ENCODE measurements at regions not wholly inside any gene's neighbourhood (a gene's known extent, or its start where the extent isn't known, plus 50 kb on each side); places are given as distances from the start of the nearest gene placed in this dataset.
"Not testable (repeated sequence)": the region's sequence is repeated elsewhere in the genome, so short reads cannot be mapped to it uniquely, and the experiment has no call there.

DNA sequence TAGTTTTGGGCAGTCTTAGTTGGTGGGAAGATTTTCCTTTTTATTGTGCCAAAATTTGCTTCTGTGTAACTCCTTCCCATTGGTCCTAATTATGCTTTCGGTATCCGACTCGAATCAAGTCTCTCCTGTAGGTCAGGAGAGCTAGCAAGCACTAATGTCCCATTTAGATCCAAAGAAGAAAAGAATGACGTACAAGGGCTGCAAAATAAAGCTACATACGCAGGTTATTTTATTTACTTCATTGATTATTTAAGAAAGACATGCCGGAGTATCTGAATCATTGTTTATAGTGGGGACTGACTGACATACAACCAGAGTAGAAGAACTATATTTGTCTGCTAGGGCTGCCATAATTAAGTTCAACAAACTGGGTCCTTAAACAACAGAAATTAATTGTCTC, 648.5 kb downstream of the CPS1 start:
- Histone ChIP-seq H3K27me3 (ENCODE audit: control insufficient read depth, insufficient read depth, low read length) (no peaks in the 10 kb centered on the region), H3K4me3 (ENCODE audit: low read length) (no peak overlapping the region), H3K27ac (ENCODE audit: low read length) (no peak overlapping the region), H3K9me3 (ENCODE audit: control insufficient read depth, low read depth, low read length) (no peaks in the 10 kb centered on the region), H3K36me3 (ENCODE audit: control insufficient read depth, insufficient read depth, low read length) (no peaks in the 10 kb centered on the region), H3K4me1 (ENCODE audit: control insufficient read depth, insufficient read depth, low read length) (no peaks in the 10 kb centered on the region)
- DNase-seq = no peak
- 67% methylated on average over 1 of the region's 6 CpGs for WGBS (ENCODE audit: insufficient coverage, low lambda C conversion rate)

DNA sequence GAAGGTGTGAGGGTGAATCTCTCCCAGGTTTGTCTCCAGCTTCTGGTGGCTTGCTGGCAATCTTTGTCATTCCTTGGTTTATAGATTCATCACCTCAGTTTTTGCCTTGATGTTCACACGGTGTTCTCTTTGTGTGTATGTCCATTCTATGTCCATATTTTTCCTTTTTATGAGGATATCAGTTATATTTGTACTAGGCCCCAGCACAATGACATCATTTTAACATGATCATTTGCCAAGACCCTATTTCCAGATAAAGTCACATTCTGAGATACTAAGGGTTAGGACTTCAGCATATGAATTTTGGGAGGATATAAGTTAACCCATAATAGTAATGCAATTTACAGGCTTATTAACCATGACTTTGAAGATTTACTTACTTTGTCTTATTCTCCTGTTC, 649.0 kb downstream of the CPS1 start:
- 80% methylated on average over 1 of the region's 1 CpG for WGBS (ENCODE audit: insufficient coverage, low lambda C conversion rate)
- Histone ChIP-seq H3K4me1 (ENCODE audit: control insufficient read depth, insufficient read depth, low read length) (no peaks in the 10 kb centered on the region), H3K9me3 (ENCODE audit: control insufficient read depth, low read depth, low read length) (no peaks in the 10 kb centered on the region), H3K4me3 (ENCODE audit: low read length) (no peak overlapping the region), H3K27me3 (ENCODE audit: control insufficient read depth, insufficient read depth, low read length) (no peaks in the 10 kb centered on the region), H3K27ac (ENCODE audit: low read length) (no peak overlapping the region), H3K36me3 (ENCODE audit: control insufficient read depth, insufficient read depth, low read length) (no peaks in the 10 kb centered on the region)
- no peak for DNase-seq

DNA sequence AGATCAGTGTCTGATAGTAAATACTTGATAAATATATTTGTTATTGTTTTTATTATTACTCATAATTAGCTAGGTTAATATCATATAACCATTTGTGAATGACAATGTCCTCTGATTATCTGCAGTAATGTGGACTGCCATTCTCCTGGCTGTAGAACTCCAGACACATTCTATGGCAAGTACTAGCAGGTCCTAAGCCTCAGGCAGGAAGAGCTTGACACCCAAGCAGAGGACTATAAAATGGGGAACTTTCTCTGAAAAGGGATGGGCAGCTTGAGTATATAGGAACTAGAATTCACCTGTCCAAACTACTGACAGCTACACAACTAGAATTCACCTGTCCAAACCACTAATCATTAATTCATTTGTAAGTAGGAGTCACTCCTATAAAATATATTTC, 649.4 kb downstream of the CPS1 start:
- H3K36me3 ChIP-seq (ENCODE audit: control insufficient read depth, insufficient read depth, low read length) = no peaks in the 10 kb centered on the region
- H3K4me1 ChIP-seq (ENCODE audit: control insufficient read depth, insufficient read depth, low read length) = no peaks in the 10 kb centered on the region
- no peaks in the 10 kb centered on the region for H3K27me3 ChIP-seq (ENCODE audit: control insufficient read depth, insufficient read depth, low read length)
- H3K9me3 ChIP-seq (ENCODE audit: control insufficient read depth, low read depth, low read length) = no peaks in the 10 kb centered on the region
- no peak overlapping the region for H3K27ac ChIP-seq (ENCODE audit: low read length)
- DNase-seq = no peak
- no peak overlapping the region for H3K4me3 ChIP-seq (ENCODE audit: low read length)

DNA sequence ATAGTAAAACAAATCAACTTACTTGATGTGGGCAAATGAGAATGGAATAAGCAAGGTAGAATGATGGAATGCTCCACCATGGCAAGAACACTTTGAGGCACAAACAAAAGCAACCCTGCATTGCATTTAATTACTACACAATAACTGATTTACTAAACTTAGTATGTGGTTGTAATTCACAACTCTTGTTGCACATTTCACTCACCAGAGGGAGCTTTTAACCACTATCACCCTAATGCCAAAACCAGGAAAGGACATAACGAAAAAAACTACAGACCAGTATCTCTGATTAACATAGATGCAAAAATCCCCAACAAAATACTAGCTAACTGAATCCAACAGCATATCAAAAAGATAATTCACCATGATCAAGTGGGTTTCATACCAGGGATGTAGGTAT, 659.8 kb downstream of the CPS1 start:
- Histone ChIP-seq H3K36me3 (ENCODE audit: control insufficient read depth, insufficient read depth, low read length) (no peaks in the 10 kb centered on the region), H3K9me3 (ENCODE audit: control insufficient read depth, low read depth, low read length) (no peaks in the 10 kb centered on the region), H3K27ac (ENCODE audit: low read length) (no peak overlapping the region), H3K4me1 (ENCODE audit: control insufficient read depth, insufficient read depth, low read length) (no peaks in the 10 kb centered on the region), H3K4me3 (ENCODE audit: low read length) (no peak overlapping the region), H3K27me3 (ENCODE audit: control insufficient read depth, insufficient read depth, low read length) (no peaks in the 10 kb centered on the region)
- no CpG with 5 or more reads among the region's 1 CpG for WGBS (ENCODE audit: insufficient coverage, low lambda C conversion rate)
- DNase-seq = no peak

DNA sequence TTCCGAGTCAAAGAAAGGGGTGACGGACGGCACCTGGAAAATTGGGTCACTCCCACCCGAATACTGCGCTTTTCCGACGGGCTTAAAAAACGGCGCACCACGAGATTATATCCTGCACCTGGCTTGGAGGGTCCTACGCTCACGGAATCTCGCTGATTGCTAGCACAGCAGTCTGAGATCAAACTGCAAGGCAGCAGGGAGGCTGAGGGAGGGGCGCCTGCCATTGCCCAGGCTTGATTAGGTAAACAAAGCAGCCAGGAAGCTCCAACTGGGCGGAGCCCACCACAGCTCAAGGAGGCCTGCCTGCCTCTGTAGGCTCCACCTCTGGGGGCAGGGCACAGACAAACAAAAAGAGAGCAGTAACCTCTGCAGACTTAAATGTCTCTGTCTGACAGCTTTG, 663.1 kb downstream of the CPS1 start:
- not testable (repeated sequence) for H3K4me1 ChIP-seq (ENCODE audit: control insufficient read depth, insufficient read depth, low read length); H3K27me3 ChIP-seq (ENCODE audit: control insufficient read depth, insufficient read depth, low read length); H3K36me3 ChIP-seq (ENCODE audit: control insufficient read depth, insufficient read depth, low read length); H3K9me3 ChIP-seq (ENCODE audit: control insufficient read depth, low read depth, low read length); DNase-seq; H3K27ac ChIP-seq (ENCODE audit: low read length); H3K4me3 ChIP-seq (ENCODE audit: low read length)
- no CpG with 5 or more reads among the region's 15 CpGs for WGBS (ENCODE audit: insufficient coverage, low lambda C conversion rate)

DNA sequence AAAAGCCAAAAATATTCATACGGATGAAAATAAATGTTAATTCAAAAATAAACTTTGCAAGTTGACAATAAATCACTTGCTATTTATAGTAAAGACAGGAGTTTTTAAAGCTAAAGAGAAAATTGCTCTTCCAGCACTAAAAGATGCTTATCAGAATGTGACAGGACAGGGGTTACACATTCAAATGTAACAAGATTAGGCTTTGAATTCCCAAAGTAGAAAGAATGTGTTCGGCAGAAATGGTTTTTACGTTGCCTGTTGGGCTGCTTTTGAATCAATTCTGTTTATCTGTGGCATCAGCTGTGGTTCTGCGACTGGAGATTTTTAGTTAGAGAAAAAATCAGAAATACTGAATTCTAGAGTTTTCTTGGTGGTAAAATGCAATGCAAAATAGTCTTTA, 669.4 kb downstream of the CPS1 start:
- 20% methylated on average over 1 of the region's 4 CpGs for WGBS (ENCODE audit: insufficient coverage, low lambda C conversion rate)
- Histone ChIP-seq H3K4me3 (ENCODE audit: low read length) (no peak overlapping the region), H3K9me3 (ENCODE audit: control insufficient read depth, low read depth, low read length) (no peaks in the 10 kb centered on the region), H3K36me3 (ENCODE audit: control insufficient read depth, insufficient read depth, low read length) (no peaks in the 10 kb centered on the region), H3K27me3 (ENCODE audit: control insufficient read depth, insufficient read depth, low read length) (no peaks in the 10 kb centered on the region), H3K27ac (ENCODE audit: low read length) (no peak overlapping the region), H3K4me1 (ENCODE audit: control insufficient read depth, insufficient read depth, low read length) (no peaks in the 10 kb centered on the region)
- DNase-seq = no peak

DNA sequence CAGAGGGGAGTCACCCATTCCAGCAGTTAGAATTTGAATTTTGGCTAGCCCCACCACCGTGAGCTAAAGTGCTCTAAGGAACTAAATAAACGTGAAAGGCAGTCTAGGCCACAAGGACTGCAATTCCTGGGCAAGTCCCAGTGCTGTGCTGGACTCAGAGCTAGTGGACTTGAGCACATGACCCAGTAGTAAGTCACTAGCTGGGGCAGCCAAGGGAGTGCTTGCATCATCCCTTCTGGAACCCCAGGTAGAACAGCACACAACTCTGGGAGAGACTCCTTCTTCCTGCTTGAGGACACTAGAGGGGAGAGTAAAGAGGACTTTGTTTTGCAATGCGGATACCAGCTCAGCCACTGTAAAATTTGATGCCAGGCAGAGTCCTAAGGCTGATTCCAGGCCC, 672.2 kb downstream of the CPS1 start:
- DNase-seq = no peak
- H3K27ac ChIP-seq (ENCODE audit: low read length) = no peak overlapping the region
- no peaks in the 10 kb centered on the region for H3K4me1 ChIP-seq (ENCODE audit: control insufficient read depth, insufficient read depth, low read length)
- WGBS (ENCODE audit: insufficient coverage, low lambda C conversion rate) = no CpG with 5 or more reads among the region's 3 CpGs
- H3K36me3 ChIP-seq (ENCODE audit: control insufficient read depth, insufficient read depth, low read length) = no peaks in the 10 kb centered on the region
- H3K9me3 ChIP-seq (ENCODE audit: control insufficient read depth, low read depth, low read length) = no peaks in the 10 kb centered on the region
- no peaks in the 10 kb centered on the region for H3K27me3 ChIP-seq (ENCODE audit: control insufficient read depth, insufficient read depth, low read length)
- H3K4me3 ChIP-seq (ENCODE audit: low read length) = no peak overlapping the region

DNA sequence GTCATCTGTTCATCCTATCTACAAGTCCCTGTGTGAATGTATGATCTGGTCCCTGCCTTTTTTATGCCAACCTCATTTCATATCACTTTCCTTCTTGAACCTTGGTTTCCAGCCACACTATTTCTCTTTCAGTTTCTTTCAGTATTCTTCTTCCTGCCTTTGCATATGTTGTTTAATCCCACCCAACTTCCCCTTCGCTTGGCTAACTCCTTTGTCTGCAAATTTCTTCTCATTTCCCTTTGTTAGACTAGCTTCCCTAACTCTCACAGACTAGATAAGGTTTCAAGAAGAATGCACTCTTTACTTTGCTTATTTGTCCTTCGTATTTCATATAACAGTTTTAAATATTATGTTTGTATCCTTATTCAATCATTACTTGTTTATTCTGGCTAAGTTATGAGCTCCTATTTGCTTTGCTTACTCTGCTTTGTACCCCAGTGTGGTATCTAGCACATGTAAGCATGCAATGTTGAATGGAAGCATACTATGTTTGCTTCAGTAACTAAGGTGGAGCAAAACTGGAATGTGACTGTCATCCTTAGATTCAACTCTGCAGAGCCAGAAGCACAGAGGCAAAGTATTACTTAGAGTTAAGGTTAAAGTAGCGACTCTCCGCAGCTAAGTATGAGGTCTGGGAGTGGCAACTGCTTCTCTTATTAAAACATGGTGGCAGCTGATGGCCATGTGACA, 681.3 kb downstream of the CPS1 start:
- no peaks in the 10 kb centered on the region for H3K27me3 ChIP-seq (ENCODE audit: control insufficient read depth, insufficient read depth, low read length)
- no peak overlapping the region for H3K27ac ChIP-seq (ENCODE audit: low read length)
- no peaks in the 10 kb centered on the region for H3K9me3 ChIP-seq (ENCODE audit: control insufficient read depth, low read depth, low read length)
- H3K4me3 ChIP-seq (ENCODE audit: low read length) = no peak overlapping the region
- 41% methylated on average over 2 of the region's 4 CpGs for WGBS (ENCODE audit: insufficient coverage, low lambda C conversion rate)
- no peaks in the 10 kb centered on the region for H3K36me3 ChIP-seq (ENCODE audit: control insufficient read depth, insufficient read depth, low read length)
- no peak for DNase-seq
- H3K4me1 ChIP-seq (ENCODE audit: control insufficient read depth, insufficient read depth, low read length) = no peaks in the 10 kb centered on the region

DNA sequence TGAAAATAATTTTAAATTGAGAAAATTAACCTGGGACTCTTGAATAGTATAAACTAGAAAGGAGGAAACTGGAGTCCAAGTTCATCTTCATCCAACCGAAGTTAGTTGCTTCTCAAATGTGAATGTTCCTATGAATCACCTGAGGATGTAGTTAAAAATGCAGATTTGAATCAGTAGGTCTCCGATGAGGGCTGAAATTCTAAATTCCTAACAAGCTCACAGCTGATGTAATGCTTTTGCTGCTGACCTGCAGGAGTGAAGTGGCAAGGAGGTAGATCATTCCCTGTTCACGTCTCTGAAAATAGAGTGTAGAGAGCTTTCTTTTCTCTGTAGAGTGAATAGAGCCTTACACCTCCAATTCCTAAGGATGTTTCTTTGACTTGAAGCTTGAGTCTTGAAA, 685.5 kb downstream of the CPS1 start:
- Histone ChIP-seq H3K4me3 (ENCODE audit: low read length) (no peak overlapping the region), H3K9me3 (ENCODE audit: control insufficient read depth, low read depth, low read length) (no peaks in the 10 kb centered on the region), H3K27me3 (ENCODE audit: control insufficient read depth, insufficient read depth, low read length) (no peaks in the 10 kb centered on the region), H3K4me1 (ENCODE audit: control insufficient read depth, insufficient read depth, low read length) (no peaks in the 10 kb centered on the region), H3K36me3 (ENCODE audit: control insufficient read depth, insufficient read depth, low read length) (no peaks in the 10 kb centered on the region), H3K27ac (ENCODE audit: low read length) (no peak overlapping the region)
- DNase-seq = no peak
- no CpG with 5 or more reads among the region's 3 CpGs for WGBS (ENCODE audit: insufficient coverage, low lambda C conversion rate)

DNA sequence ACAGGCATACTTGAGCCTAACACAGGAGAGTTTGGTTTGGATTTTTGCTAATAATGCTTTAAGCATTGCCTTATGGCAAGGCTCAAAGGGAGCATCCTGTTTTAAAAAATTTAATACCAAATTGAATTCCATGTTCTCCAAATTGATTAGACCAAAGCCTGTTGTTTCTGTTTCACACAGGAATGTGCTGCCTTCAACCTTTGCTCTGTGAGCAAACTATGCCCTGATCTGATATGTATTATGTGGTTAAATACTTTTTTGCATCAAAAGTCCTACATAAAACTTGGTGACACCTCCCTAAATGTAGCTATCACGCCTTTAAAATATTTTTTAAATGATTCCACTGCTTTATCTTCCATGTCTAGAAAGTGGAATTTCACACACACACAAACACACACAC, 691.4 kb downstream of the CPS1 start:
- Histone ChIP-seq H3K27ac (ENCODE audit: low read length) (no peak overlapping the region), H3K9me3 (ENCODE audit: control insufficient read depth, low read depth, low read length) (no peaks in the 10 kb centered on the region), H3K4me1 (ENCODE audit: control insufficient read depth, insufficient read depth, low read length) (no peaks in the 10 kb centered on the region), H3K36me3 (ENCODE audit: control insufficient read depth, insufficient read depth, low read length) (no peaks in the 10 kb centered on the region), H3K4me3 (ENCODE audit: low read length) (no peak overlapping the region), H3K27me3 (ENCODE audit: control insufficient read depth, insufficient read depth, low read length) (no peaks in the 10 kb centered on the region)
- WGBS (ENCODE audit: insufficient coverage, low lambda C conversion rate) = 50% methylated on average over 1 of the region's 1 CpG
- DNase-seq = no peak

DNA sequence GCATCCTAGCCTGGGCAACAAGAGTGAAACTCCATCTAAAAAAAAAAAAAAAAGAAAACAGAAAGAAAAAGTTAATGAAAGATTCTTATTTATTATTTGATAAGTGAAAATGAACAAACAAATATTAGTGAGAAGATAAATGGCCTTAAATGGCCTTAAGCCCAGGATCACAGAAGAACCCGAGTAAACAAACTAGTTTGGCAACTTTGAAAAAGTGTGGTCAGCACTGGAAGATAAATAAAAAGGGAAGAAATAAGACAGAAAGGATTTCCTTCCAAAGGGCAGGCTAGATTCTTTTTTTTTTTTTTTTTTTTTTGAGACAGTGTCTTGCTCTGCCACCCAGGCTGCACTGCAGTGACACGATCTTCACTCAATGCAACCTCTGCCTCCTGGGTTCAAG, 692.4 kb downstream of the CPS1 start:
- 63% methylated on average over 1 of the region's 2 CpGs for WGBS (ENCODE audit: insufficient coverage, low lambda C conversion rate)
- no peak overlapping the region for H3K27ac ChIP-seq (ENCODE audit: low read length)
- no peaks in the 10 kb centered on the region for H3K36me3 ChIP-seq (ENCODE audit: control insufficient read depth, insufficient read depth, low read length)
- no peaks in the 10 kb centered on the region for H3K27me3 ChIP-seq (ENCODE audit: control insufficient read depth, insufficient read depth, low read length)
- no peaks in the 10 kb centered on the region for H3K4me1 ChIP-seq (ENCODE audit: control insufficient read depth, insufficient read depth, low read length)
- H3K4me3 ChIP-seq (ENCODE audit: low read length) = no peak overlapping the region
- DNase-seq = no peak
- no peaks in the 10 kb centered on the region for H3K9me3 ChIP-seq (ENCODE audit: control insufficient read depth, low read depth, low read length)
